Coronary artery (tissue), 2 donors: ENCODE measurements at regions not wholly inside any gene's neighbourhood (a gene's known extent, or its start where the extent isn't known, plus 50 kb on each side); places are given as distances from the start of the nearest gene placed in this dataset.

Experiments used
- DNase-seq: peaks from one replicate; pipeline ENCODE4 v3.0.0-alpha.2; 2017; ENCODE audit warnings: low spot score
- H3K27ac ChIP-seq, 2 donors: fragments of 200-600 bp; sonication (generic); one replicate each; pipeline ENCODE4 v1.5.1; 2016 to 2019
- H3K4me3 ChIP-seq: fragments of 200-600 bp; sonication (generic); 2 replicates; pipeline ENCODE4 v1.5.1; 2016; ENCODE audit warnings: mild to moderate bottlenecking, moderate library complexity
- TF ChIP-seq, protein P1 (sequence below): fragments of 200-600 bp; sonication (generic); IDR thresholded peaks from one replicate; pipeline ENCODE4 v1.5.1; 2019; ENCODE audit warnings: antibody characterized with exemption

DNA sequence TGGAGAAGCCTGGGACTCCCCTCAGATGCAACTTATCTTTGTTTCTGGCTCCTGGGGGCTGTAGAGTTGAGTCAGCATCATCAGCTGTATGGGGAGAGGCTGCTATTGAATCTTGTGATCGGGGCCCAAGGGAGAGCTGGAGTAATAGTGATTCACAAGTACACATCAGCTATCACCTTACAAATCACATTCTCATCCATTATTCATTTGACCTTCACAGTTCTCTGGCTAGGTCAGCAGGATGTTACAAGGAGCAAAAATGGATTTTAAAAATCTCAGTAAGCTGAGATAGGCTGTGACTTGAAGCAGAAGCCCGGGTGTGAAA lies 175.0 kb downstream of the OPA1 start:
- TF ChIP-seq, protein P1, sequence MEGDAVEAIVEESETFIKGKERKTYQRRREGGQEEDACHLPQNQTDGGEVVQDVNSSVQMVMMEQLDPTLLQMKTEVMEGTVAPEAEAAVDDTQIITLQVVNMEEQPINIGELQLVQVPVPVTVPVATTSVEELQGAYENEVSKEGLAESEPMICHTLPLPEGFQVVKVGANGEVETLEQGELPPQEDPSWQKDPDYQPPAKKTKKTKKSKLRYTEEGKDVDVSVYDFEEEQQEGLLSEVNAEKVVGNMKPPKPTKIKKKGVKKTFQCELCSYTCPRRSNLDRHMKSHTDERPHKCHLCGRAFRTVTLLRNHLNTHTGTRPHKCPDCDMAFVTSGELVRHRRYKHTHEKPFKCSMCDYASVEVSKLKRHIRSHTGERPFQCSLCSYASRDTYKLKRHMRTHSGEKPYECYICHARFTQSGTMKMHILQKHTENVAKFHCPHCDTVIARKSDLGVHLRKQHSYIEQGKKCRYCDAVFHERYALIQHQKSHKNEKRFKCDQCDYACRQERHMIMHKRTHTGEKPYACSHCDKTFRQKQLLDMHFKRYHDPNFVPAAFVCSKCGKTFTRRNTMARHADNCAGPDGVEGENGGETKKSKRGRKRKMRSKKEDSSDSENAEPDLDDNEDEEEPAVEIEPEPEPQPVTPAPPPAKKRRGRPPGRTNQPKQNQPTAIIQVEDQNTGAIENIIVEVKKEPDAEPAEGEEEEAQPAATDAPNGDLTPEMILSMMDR, result no peak
- no peak overlapping the region for H3K4me3 ChIP-seq
- DNase-seq, result no peak
- no peak overlapping the region for H3K27ac ChIP-seq

DNA sequence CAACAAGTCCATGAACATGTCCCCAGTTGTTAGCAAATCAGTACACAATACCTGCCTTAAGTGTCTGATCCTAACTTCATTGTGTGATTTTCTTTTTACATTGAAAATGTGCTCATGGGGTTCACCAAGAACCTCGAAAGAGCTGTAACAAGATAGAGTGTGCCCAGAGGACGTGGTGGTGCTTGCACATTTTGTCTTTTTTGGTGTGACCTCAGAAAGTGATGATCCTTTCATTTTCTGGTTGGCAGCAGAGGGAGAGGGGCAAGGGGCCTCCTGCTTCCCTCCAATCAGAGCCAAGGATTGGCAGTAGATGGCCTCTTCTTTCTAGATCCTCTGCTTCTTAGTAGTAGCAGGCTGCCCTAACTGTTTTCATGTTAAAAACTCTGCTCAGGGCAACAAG lies 176.4 kb downstream of the OPA1 start:
- no peak for DNase-seq

DNA sequence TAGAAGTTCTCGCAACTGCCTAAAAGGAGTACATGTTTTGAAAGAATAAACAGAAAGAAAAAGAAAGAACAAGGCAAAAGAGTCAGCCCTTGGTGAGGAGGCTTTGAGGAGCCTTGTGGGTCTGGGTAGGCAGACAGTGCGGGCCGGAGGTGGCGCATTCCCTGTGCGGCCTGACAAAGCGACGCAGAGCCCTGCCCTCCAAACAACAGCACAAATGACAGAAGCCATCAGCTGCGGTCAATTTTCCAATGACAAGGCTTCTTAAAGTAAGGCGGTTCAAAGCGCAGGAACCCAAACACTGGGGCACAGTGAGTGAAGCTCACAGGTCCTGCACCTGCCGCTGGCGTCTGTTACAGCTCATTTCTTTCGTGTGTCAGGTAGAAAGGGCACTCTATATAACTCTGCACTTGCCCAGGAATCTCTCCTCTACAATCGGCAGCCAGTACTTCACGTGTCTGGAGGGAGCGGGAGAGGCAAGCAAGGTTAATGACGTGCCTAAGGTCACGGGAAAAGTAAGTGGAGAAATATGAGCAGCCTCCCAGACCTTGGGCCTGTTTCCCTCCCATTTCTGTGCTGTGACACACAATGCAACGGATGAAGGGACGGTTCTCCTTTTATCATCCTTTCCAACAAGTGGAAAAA lies 178.1 kb downstream of the OPA1 start:
- DNase-seq, result no peak
- no peak overlapping the region for H3K27ac ChIP-seq
- H3K4me3 ChIP-seq, result no peak overlapping the region
- TF ChIP-seq, protein P1, result no peak

More for the DNA sequence above, 176.4 kb downstream of the OPA1 start:
- H3K4me3 ChIP-seq, result no peak overlapping the region
- TF ChIP-seq, protein P1, result no peak
- no peak overlapping the region for H3K27ac ChIP-seq

DNA sequence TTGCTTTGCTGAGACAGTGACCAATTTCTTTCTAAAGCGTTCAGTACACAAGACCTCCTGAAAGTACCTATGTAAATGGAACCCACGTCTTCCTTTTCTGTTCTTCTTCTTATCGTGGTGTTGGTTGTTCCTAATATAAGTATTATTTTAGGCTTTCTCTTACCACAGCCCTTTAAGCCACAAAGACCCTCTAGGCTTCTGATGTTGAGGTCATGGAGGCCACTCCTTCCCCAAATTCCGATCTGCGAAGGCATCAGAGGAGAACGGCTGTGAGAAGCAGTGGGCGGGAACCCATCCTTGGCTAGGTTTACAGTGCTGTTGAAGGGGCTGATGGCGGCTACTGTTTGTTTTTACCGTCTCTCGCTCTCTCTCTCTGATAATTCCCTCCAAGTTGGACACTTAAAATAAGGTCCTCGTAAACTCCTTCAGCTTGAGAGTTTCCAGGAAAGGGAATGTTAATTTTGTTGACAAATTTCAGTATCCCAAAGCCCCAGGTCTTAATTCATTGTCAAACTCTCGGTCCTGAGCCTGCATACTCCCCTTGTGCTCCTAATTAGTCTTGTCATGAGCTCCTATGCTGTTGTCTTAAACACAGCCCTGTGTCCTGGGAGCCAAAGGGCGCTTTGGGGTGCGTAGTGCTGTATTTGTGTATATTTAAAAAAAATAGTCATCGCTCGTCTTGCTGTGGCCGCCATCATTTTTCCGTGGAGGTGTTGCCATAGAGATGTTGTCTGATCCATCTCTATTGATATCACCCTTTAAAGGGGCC lies 178.8 kb downstream of the OPA1 start:
- no peak for DNase-seq
- Histone ChIP-seq H3K27ac (no peak overlapping the region), H3K4me3 (no peak overlapping the region)
- TF ChIP-seq, protein P1, result no peak

DNA sequence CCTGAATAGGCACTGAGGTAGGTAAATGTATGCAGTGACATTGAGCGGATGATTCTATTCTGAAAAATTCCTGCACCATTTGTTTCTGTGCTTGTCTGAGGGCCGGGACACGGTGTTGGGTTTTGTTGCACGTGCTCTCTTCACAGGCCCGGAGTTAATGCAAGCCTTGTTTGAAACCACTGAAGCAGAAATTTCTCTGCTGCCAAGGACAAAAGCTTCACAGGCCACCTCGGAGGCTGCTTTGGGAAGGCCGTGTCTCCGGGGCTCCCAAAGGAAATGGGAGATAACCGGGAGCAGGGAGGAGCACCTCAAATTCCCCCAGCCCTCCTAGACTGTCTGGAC lies 179.4 kb downstream of the OPA1 start:
- TF ChIP-seq, protein P1, result no peak
- Histone ChIP-seq H3K4me3 (no peak overlapping the region), H3K27ac (no peak overlapping the region)
- no peak for DNase-seq

DNA sequence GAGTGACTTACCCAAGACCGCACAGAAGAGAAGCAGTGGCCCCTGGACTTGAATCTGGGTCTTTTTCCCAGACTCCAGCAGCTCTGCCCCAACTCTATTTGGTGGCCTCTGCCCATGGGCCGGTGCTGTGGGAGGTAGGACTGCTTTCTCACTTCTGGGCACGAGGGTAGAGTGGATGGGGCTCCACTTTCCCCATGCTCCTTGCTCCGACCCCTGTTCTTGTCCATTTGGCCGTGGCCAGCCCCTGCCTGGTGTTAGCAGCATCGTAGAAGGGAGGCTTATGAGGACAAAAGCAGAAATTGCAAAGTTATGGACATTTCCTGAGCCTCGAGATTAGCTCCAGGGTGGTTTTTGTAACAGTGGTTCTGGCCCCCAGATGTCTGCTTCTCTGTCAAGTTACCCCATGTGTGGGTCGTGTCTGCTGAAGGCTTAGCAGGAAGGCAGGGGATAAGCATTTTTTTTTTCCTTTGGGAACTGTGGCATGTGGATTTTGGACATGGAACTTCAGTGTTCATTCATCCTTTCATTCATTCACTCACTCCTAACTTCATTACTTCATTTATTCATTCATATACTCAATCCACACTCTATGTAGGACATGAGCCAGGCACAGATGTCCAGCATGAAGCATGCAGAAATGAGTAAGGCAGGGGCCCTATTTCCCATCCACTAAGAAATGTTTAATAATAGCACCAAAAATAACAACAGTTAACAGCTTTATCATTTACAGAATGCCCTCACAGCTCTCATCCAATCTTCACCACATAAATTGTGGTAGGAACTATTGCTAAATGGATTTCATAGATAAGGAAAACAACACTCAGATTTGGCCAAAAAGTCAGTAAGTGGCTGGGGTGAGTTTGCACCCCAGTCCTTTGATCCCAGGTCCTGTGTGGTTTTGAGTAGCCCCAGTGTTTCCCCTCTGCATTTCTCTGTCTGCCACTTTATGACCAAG lies 180.5 kb downstream of the OPA1 start:
- DNase-seq, result no peak
- H3K4me3 ChIP-seq, result no peak overlapping the region
- TF ChIP-seq, protein P1, result no peak
- no peak overlapping the region for H3K27ac ChIP-seq
